NCI-H1694 treated with DMSO at 0.1 percent for 48 hours (cell line): ENCODE measurements at regions not wholly inside any gene's neighbourhood (a gene's known extent, or its start where the extent isn't known, plus 50 kb on each side); places are given as distances from the start of the nearest gene placed in this dataset.

Experiments used
- DNase-seq: peaks from one replicate; lab custom pipeline; 2025; lab: John Stamatoyannopoulos, UW

- DNase-seq = no peak
These were observed 423.3 kb downstream of the CENPC start for GRCh38 chr4:67122029-67122428.

DNA sequence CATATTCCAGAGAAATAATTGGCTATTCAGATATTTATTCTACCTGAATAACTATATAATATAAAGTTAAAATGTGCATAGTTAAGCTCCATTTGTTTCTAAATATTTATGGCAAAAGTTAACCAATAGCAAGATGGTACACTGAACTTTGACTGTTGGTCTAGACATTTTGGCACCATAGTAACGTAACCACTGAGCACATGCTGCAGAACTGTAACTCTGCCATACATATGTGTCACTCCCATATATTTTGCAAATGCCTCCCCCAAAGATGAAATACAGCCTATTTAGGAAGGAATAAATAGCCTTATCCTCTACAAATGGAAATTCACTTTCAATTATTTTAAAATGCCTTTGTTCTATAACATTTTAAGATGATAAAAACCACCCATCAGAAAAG, 424.9 kb downstream of the CENPC start:
- no peak for DNase-seq

- DNase-seq = no peak
These were observed 436.0 kb downstream of the CENPC start for GRCh38 chr4:67109276-67109675.

DNA sequence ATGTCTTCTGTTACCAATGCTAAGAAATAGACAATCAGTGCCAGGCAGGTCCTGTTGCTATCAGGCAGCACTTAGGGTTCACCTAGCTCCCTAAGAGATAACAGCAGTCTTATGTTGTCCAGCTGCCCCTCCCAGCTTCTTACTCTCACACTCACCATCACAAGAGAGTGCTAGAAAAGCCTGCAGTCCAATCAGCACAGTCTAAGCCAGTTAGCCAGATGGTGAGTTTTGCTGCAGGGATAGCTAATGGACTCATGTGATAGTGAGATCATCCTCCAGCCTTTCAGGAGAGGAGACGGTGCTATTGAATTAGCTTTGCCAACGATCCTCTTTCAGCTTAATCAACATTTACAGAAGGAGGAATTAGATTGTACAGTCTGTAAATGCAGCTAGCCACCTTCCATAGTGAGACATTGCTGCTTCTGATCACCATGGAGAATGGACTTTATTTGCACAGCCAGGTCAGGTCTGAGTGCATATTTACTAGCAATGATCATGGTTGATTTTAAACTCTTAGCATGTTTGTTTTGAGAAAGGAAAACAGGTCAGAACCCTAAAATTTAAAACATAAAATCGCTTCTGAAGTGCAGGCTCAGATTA, 438.3 kb downstream of the CENPC start:
- DNase-seq = peak; percentile 51

- no peak for DNase-seq
These were observed 441.2 kb downstream of the CENPC start for GRCh38 chr4:67104145-67104544.

- peak; percentile 32 for DNase-seq
These were observed 442.1 kb downstream of the CENPC start for GRCh38 chr4:67103001-67103747.

DNA sequence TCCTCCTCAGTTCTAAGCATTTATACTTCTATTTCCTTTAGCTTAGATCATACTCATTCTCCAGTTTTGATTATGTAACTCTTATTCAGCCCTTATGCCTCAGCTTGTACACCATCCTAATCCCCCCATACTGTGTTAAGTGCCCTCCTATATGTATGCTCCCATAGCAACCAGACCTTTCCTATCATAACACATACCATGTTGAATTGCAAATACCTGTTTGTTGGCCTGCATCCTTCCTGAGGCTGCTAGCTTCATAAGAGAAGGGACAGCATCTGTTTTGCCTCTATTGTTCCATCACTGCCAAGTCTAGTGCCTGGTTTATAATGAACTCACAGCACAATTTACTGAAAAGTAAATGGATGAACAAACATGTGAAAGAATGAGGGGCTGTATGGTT, 443.7 kb downstream of the CENPC start:
- no peak for DNase-seq

DNA sequence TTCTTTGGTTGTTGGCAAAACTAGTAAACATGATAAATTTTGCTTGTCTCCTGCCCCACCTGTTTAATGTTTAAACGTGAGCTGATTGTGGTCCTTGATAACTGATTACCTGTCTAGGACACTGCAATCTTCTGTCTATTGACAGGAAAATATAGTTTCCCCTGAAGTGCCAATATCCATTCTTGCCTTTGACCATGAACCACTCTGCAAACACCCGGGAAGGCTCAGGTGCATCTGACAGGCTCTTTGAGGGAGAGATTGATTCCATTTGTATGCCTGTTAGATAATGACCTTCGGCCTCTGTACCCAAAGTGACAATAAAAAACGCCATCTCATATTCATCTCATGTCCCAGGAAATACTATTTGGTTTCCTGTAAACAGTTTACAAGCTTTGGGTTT, 453.0 kb downstream of the CENPC start:
- DNase-seq = no peak

- DNase-seq = no peak
These were observed 453.6 kb downstream of the CENPC start for GRCh38 chr4:67091673-67092072.

- DNase-seq = peak; percentile 4
These were observed 457.4 kb downstream of the CENPC start for GRCh38 chr4:67087897-67088296.

DNA sequence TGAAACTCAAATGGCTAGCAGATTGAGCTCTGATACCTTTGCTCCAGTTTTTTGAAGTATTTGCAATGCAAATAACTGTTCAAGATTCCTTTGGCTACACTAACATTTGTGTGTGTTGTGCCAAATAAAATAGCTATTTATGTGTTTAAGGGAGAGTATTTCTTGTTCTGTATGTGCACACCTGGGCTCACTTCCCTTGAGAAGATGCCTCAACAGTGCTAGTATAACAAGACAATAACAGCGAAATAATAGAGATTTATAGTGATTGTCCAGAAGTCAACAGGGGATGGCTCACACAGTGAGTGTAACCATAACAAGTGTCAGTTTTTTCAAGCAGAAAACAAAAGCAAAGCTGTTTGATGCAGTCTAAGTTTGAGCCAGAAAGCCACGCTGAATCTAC, 460.5 kb downstream of the CENPC start:
- no peak for DNase-seq

DNA sequence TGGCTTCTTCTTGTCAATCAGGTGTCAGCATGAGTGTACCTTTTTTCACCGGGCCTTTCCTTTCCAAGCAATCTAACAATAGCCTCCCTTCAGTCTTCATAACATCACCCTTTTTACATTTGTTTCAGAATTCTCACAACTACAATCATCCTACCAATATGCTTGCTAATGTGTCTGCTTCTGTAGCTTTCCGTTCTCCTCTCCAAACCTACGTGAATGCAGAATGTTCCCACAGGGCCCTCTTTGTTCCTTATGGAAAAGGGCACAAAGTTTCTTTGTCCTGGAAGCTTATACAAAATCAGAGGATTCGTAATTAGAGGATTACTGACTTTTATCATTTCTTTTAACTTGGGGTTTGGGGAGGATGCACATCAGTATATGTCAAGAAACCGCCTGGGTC, 461.8 kb downstream of the CENPC start:
- DNase-seq = no peak

DNA sequence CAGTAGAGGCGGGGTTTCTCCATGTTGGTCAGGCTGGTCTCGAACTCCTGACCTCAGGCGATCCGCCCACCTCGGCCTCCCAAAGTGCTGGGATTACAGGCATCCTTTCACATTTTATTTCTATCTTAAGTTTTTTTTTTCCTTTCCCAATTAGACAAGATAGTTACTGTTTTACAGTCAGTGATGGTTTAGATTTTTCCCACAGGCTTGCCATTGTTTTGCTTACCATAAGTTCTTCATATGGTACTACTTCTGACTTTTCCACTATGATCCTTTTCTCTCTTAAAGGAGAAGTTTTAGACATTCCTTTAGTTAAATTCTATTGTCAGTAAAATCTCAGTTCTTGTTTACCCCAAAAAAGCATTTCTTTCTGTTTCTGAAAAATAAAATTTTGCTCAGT, 462.6 kb downstream of the CENPC start:
- no peak for DNase-seq

- no peak for DNase-seq
These were observed 465.2 kb downstream of the CENPC start for GRCh38 chr4:67080046-67080557.

DNA sequence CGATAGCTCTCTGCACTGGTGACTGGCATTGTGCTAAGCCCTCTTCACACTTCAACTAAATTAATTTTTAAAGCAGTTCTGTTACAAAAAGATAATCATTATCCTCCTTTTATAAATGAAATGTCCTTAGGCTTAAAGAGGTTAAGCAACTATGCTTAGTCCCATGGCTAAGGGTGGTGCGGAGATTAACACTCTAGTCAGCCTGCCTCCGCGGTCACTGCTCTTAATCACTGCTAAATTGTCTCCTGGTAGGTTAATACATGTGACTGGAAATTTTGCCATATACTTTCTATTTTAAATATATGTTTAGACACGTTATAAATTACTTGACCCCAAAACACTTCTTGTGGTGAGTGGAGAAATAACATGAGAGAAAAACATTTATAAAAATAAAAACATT, 473.7 kb downstream of the CENPC start:
- DNase-seq = no peak

- DNase-seq = no peak
These were observed 490.0 kb downstream of the CENPC start for GRCh38 chr4:67055319-67055718.

- no peak for DNase-seq
These were observed 490.4 kb downstream of the CENPC start for GRCh38 chr4:67054896-67055295.

- DNase-seq = peak; percentile 16
These were observed 492.3 kb downstream of the CENPC start for GRCh38 chr4:67052814-67053675.

GRCh38 chr4:67051000-67051789, 494.1 kb downstream of the CENPC start:
- no peak for DNase-seq

- no peak for DNase-seq
These were observed 495.9 kb downstream of the CENPC start for GRCh38 chr4:67049446-67049845.

DNA sequence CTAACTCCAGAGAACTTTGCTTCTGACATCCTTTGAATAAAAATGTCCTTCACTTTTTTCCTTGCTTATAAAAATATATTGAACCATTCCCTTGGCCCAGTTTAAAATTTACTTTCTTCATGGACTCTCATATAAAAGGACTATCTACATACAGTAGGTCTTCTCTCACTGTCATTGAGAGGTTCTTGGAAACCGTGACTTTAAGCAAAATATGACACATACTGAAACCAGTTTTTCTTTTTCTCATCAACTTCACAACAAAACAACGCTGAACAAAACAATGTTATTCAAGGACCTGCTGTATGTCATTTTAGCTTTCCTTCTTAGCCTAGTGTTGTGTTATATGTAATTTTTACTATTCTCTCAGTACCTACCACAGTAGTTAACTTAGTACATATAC, 496.8 kb downstream of the CENPC start:
- DNase-seq = no peak

DNA sequence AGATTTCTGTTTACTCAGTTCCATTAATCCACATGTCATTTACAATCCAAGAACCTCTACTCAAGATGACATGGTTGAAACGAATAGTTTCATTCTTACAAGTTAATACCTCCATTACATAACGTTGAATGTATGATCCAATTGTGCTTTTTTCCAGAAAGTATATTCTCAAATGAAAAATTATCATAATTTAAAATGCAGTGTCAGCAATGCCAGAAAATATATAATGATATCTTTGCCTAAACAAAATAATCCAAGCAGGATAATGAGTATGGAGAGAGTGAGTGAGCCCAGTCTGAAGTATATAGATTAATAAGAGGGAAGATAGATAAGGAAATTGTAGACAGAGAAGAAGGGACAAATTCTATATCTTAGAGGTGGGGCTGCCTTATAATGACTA, 505.0 kb downstream of the CENPC start:
- no peak for DNase-seq
